Cardiac septum (tissue), 1 donor: ENCODE measurements at regions not wholly inside any gene's neighbourhood (a gene's known extent, or its start where the extent isn't known, plus 50 kb on each side); places are given as distances from the start of the nearest gene placed in this dataset.

ENCODE experiments used
- DNase-seq: peaks from one replicate; pipeline ENCODE4 v3.0.0-alpha.2; 2020; ENCODE audit warnings: low spot score
- intact Hi-C: fragments of 100-400 bp; cut with DNase I; formaldehyde crosslinking; loops from one replicate; pipeline ENCODE4 v1.14.0; 2022
- donor health status: DM: no; HTN: no; CAD: no.

- DNase-seq: no peak
- intact Hi-C loops: no loop called here
Observed at GRCh38 chr13:84400706-84401105, 518.4 kb upstream of the SLITRK1 start.

DNA sequence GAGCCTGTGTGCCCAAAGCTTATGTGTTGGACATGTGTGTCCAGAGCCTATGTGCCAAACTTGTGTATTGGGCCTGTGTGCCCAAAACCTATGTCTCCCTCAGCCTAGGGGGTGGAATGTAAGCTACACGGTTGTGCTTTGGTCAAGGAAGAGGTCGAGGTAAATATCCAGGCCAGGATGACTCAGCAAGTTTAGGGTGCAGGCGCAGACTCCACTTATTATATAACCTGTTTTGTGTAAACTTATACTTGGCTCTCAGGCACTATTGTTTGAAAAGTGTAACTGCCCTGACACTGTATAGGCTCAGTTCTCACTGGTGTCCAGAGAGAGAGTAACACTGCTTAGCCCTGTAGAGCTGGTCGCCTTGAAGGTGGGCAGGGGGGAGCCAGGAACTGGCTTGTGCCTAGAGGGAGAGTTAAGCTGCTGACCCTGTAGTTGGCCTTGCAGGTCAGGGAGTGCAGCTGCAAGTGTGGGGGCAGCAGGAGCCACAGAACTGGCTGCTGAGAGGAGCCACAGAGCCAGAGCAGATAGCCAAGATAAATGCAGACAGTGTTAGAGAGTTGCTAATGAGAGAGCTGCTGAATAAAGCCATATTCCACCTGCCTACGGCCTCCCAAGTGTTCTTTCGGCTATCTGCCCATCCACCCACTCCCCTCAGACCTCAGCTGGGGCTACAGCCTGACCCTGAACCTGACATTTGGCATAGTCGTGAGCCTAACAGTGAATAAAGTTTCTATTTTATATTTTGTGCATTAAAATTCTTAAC, 517.2 kb upstream of the SLITRK1 start:
- intact Hi-C loops: no loop called here
- DNase-seq: no peak

DNA sequence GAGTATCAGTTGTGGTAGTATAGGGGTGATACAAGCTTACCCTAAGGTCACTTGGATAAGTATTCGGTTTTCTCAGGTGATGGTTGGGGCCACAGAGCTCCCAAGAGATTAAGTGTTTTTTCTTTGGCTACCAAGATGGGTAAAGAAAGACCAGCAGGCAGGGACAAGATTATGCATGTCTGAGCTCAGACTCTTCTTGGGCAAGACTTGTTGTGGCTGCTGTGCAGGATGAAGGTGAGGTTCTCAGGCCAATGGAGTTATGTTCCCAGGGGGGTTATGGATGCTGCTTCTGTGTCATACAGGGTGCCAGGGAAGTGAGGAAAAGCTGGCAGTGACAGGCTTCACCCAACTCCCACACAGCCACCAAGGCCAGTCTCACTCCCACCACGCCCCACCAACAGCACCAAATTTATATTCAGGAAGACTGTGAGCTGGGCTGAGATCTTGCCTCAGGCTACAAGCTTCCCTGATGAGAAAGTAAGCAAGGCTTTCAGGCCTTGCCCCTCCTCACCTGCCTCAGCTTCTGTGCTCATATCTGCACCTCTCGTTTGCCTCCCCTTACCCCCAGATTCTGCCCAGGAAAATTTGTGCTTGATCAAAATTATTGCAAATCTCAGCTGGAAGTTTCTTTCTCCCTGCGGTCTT, 511.8 kb upstream of the SLITRK1 start:
- DNase-seq: no peak
- intact Hi-C loops: no loop called here

DNA sequence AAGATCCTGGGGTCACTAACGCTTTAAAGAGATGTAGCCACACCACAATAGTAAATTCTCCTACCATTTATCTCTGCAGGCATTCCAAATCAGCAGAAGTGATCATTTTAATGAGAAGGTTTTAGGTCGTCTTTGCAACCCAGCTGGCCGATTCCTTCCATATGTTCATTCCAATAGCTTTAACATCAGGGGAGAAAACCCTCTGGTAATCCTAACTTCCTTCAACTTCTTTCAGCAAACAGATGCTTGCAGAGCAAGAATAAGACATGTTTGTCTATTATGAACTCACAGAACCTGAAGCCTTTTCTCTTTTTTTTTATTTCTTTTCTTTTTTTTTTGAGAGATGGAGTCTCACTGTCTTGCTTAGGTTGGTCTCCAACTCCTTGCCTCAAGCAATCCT, 498.6 kb upstream of the SLITRK1 start:
- intact Hi-C loops: no loop called here
- DNase-seq: no peak

DNA sequence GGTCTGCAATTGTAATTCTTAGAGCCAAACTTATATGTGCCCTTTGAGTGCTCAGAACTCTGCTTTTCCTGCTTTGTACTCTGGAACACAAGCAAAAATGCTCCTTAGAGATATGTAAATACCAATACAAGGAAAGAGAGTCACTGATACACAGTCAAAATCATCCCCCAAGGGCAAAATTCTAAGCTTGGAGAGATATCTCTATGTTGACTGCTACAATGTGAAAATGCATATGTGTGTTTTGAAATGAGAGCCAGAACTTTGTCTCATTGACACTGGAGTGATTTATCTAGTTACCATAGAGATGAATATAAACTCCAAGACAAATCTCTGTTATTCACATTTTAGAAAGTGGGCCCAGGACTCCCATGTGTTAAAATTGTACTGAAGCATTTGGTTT, 494.8 kb upstream of the SLITRK1 start:
- DNase-seq: no peak
- intact Hi-C loops: no loop called here

DNA sequence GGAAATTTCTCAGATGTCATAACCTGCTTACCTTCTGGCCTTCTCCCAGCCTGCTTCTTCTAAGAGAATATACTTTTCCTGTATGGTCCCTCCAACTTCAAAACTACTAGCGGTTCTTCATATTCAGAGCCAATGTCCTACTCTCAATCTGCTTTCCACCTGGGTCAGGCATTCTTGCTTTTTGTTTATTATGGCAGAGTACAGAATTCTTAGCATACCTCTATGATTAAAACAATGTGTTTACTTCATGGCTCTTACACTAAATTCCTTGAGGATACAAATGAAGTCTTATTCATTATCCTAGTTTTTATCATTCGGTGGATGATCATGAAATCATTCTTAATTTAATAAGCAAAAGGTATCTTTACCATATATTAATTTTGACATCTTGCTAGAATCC, 484.2 kb upstream of the SLITRK1 start:
- no peak for DNase-seq
- intact Hi-C loops: no loop called here

GRCh38 chr13:84362777-84363176, 480.5 kb upstream of the SLITRK1 start:
- intact Hi-C loops: no loop called here
- no peak for DNase-seq

DNA sequence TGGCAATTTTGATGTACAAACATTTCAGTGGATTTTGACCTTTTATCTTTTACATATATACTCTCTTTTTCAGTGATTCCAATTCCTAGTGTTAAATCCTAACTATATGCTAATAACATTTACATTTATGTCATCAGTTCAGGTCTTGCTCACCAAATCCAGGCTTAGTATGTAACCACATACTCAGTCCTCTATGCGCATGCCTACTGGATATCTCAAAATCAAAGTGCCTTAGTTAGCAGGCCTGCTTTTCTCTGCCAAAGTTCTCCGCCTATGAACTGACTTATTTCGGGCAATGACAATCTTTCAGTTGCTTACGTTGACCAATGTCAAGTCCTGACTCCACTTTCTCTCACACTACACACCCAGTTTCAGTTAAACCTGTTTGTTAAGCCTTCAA, 478.5 kb upstream of the SLITRK1 start:
- intact Hi-C loops: no loop called here
- no peak for DNase-seq

DNA sequence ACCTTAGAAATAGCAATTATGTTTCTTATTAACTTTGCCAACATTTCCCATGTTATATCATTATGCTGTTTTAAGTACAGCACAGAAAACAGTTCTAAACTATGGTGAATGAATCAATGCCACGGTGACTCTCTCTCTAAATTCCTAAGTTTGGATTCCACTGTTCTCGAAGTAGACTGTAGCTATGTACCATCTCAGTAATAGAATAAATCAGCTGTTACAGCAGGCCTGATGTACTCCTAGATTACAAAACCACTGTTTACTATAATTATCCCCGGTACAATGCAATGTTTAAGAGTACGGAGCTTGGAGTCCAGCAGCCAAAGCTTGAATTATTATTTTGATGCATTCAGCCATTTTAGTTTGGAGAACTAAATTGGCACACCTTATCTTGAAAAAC, 476.3 kb upstream of the SLITRK1 start:
- DNase-seq: no peak

DNA sequence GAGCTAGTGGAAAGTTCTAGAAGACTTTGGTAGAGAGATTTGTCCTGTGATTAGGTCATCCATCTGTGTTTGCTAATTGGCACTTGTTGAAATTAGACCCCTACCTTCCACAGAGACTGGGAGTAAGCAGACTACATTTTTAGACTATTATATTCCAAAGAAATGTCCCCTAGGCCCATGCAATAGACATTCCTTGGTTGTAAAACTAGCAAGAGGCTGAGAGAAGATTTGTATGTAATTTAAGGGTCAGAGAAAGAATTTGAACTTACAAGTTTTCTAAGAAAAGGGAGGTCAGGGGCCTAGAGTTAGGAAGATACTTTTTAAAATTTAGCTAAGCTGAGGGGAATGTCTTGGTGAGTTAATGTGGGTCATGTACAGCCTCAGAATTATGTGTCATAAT, 470.7 kb upstream of the SLITRK1 start:
- intact Hi-C loops: no loop called here
- no peak for DNase-seq

More for the DNA sequence above, 476.3 kb upstream of the SLITRK1 start:
- intact Hi-C loops: no loop called here

DNA sequence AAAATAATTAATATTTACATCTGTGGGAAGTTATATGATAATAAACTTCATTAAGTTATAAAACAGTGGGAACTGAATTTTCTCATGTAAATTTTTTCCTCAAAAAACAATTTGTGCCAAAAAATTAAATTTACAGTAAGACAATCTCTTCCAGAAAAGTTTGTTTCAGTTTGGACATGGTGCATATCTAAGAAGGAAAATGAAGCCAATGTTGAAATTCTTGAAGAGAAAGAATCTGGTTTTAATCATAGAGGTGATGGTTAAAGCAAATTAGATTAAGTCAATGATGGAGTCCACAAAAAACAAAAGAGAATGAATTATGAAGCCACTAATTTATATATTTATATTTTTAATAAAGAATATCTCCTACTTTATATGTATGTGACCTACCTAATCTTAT, 457.2 kb upstream of the SLITRK1 start:
- intact Hi-C loops: no loop called here
- DNase-seq: no peak

- no peak for DNase-seq
Observed at GRCh38 chr13:84332346-84332745, 450.1 kb upstream of the SLITRK1 start.

GRCh38 chr13:84315527-84315926, 433.3 kb upstream of the SLITRK1 start:
- intact Hi-C loops: no loop called here
- no peak for DNase-seq

More at GRCh38 chr13:84332346-84332745, 450.1 kb upstream of the SLITRK1 start:
- intact Hi-C loops: no loop called here

GRCh38 chr13:84303035-84303434, 420.8 kb upstream of the SLITRK1 start:
- DNase-seq: no peak
- intact Hi-C loops: no loop called here

DNA sequence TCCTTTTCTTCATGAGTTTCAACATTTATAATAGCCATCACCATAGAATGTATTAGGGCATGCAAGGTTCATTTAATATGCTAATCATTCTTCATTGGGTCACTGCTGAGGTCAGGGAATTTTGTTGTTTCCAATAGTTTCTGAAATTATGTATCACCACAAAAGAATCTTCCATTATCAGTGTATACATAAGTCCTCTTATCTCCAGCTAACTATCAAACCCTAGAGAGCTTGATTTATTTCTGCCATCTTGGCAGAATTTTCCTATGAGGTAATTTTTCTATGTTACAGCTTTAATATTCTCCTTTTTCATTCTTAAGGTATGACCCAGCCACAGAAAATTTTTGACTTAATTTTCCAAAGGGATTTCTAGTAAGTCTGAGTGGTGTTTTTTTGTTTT, 415.0 kb upstream of the SLITRK1 start:
- intact Hi-C loops: no loop called here
- DNase-seq: no peak

GRCh38 chr13:84296401-84296800, 414.1 kb upstream of the SLITRK1 start:
- intact Hi-C loops: no loop called here
- DNase-seq: no peak

GRCh38 chr13:84294576-84294975, 412.3 kb upstream of the SLITRK1 start:
- no peak for DNase-seq
- intact Hi-C loops: no loop called here

DNA sequence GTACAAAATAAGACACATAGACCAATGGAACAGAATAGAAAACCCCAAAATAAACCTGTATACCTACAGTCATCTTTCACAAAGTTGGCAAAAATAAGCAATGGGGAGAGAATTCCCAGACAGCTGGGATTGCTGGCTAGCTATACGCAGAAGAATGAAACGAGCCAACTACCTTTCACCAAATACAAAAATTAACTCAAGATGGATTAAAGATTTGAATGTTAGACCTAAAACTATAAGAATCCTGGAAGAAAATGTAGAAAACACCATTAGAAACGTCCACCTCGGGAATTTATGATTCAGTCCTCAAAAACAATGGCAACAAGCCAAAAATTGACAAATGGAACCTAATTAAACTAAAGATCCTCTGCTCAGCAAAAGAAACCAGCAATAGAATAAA, 408.1 kb upstream of the SLITRK1 start:
- intact Hi-C loops: no loop called here
- DNase-seq: no peak

DNA sequence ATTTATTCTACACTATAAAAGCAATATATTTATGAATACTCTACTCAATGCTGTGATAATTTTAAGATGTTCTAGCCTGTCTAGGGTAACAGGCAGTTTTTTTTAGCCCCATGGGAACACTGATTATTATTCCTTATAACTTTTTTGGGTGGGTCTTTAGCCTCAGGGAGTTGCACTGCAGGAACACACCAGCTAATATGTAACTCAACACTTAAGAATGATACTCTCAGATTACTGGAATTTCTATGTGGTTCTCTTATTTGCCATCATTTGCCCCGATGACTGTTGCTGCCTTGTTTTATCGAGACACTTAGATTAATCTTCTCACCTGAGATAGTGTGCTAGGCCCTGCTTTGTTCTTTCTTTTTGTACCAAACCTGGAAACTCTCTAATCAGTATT, 396.9 kb upstream of the SLITRK1 start:
- no peak for DNase-seq
- intact Hi-C loops: no loop called here

DNA sequence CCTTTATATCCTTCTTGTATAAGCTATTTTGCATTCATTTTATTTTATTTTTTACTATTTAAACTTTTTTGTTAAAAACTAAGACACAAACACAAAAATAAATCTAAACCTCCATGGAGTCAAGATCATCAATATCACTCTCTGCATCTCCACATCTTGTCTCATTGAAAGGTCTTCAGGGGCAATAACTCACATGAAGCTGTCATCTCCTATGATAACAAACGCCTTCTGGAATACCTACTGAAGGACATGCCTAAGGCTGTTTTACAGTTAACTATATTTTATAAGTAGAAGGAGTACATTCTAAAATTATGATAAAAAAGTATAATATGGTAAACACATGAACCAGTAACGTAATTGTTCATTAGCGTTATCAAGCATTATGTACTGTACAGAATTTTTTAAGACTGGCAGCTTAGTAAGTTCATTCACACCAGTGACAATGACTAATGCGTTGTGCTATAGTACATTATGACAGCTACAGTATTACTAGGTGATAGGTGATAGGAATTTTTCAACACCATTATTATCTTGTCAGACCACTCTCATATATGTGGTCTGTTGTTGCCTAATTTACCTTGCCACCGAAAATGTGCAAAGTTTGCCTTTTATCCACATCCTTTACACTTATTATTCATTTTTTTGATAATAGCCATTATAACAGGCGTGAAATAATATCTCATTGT, 390.7 kb upstream of the SLITRK1 start:
- no peak for DNase-seq
- intact Hi-C loops: no loop called here

DNA sequence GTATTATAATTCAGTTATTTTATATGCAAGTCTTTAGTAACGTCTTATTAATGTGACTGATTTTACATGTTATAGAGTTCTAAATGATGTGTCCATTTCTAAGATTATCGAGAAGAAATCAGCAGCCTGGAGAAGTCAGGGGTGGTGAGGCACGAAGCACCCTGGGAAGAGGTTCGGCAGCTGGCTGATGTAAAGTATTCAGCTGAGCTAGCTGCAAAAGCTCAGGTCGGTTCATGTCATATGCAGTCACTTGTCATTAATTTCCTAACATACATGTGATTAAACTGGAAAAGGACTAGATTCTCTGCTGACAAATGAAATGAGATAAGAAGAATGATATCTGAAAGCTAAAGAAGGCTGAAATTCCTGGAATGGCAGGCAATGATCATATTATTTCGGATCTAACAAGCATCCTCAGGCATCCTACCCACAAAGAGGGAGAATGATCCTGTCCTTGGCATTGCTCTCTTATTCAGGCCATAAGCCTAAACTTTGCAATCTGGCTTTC, 383.0 kb upstream of the SLITRK1 start:
- no peak for DNase-seq
- intact Hi-C loops: no loop called here
